ENCODE measurements at regions not wholly inside any gene's neighbourhood (a gene's known extent, or its start where the extent isn't known, plus 50 kb on each side); places are given as distances from the start of the nearest gene placed in this dataset.
"Not testable (repeated sequence)": the region's sequence is repeated elsewhere in the genome, so short reads cannot be mapped to it uniquely, and the experiment has no call there.

GRCh38 chr7:49702099-49702498 is 71.3 kb upstream of the VWC2 start:
- no peak overlapping the region for H3K4me3 ChIP-seq (ENCODE audit: low read depth, low read length)
- no peak for DNase-seq (ENCODE audit: low read depth)
- TF ChIP-seq CTCF (IDR thresholded peaks at IDR 0.05; ENCODE audit: insufficient read depth, low read depth, low read length, missing control alignments), result no peak

- H3K4me3 ChIP-seq (ENCODE audit: low read depth, low read length), result no peak overlapping the region
- TF ChIP-seq CTCF (IDR thresholded peaks at IDR 0.05; ENCODE audit: insufficient read depth, low read depth, low read length, missing control alignments), result no peak
- no peak for DNase-seq (ENCODE audit: low read depth)
Measured at GRCh38 chr7:49703337-49703736, 70.1 kb upstream of the VWC2 start.

DNA sequence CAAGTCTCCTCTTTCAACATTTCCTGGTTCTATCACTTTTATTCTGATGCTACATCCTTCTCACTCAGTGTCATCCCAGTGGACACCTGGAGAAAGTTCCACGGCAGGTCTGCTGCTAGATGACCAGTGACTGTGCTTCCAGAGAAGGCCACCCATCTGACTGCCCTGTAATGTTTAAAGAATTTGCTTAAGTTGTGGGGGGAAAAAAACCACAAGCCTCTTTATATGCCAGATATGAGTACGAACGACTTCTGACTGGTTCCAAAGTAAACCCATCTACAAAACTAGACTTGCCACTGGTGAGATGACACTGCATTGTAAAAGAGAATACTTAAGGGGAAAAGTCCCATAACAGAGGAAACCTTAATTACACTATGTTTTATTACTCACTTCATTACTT is 69.6 kb upstream of the VWC2 start:
- no peak overlapping the region for H3K4me3 ChIP-seq (ENCODE audit: low read depth, low read length)
- no peak for DNase-seq (ENCODE audit: low read depth)
- no peak for TF ChIP-seq CTCF (IDR thresholded peaks at IDR 0.05; ENCODE audit: insufficient read depth, low read depth, low read length, missing control alignments)

DNA sequence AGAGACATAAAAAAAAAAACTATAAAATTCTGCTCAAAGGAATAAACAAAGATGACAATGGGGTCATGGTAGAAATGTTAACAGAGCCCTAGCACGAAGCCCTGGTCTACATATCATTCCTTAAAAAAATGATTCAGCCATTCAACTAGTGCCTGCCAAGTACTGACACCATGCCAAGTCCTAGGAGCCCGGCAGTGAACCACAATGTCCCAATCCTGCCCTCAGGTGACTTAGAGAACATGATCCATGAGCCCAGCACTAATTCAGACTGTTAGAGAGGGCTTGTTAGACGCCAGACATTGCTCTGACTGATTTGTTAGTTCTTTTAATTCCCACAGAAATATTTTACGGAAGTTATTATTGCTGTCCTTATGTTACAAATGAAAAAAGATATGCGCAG is 67.3 kb upstream of the VWC2 start:
- TF ChIP-seq CTCF (IDR thresholded peaks at IDR 0.05; ENCODE audit: insufficient read depth, low read depth, low read length, missing control alignments), result no peak
- DNase-seq (ENCODE audit: low read depth), result no peak
- no peak overlapping the region for H3K4me3 ChIP-seq (ENCODE audit: low read depth, low read length)

- TF ChIP-seq CTCF (IDR thresholded peaks at IDR 0.05; ENCODE audit: insufficient read depth, low read depth, low read length, missing control alignments), result no peak
- no peak for DNase-seq (ENCODE audit: low read depth)
- H3K4me3 ChIP-seq (ENCODE audit: low read depth, low read length), result no peak overlapping the region
Measured at GRCh38 chr7:49707891-49708290, 65.5 kb upstream of the VWC2 start.

DNA sequence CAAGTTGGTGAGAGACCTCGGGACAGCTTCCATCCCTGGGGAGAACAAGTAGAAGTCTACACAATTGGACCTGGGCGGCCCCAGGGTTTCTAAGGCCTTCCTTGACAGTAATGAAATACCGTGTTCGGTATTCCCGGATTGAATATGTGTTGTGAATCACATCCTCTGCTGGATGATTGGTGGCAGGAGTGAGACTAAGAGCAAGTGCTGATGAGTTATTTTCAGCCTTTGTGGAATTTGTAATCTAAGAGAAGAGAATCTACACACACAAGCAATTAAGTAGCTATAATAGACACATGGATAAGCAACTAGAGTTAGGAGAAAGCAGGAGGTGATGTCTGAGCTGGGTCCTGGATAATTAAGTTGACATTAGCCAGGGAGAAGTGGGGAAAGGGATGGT is 64.8 kb upstream of the VWC2 start:
- H3K4me3 ChIP-seq (ENCODE audit: low read depth, low read length), result no peak overlapping the region
- TF ChIP-seq CTCF (IDR thresholded peaks at IDR 0.05; ENCODE audit: insufficient read depth, low read depth, low read length, missing control alignments), result no peak
- no peak for DNase-seq (ENCODE audit: low read depth)

- not testable (repeated sequence) for DNase-seq (ENCODE audit: low read depth)
Measured at GRCh38 chr7:49711072-49711723, 62.2 kb upstream of the VWC2 start.

More at GRCh38 chr7:49711072-49711723, 62.2 kb upstream of the VWC2 start:
- not testable (repeated sequence) for H3K4me3 ChIP-seq (ENCODE audit: low read depth, low read length)

Data from GM12865 (cell line).